ENCODE measurements at regions not wholly inside any gene's neighbourhood (a gene's known extent, or its start where the extent isn't known, plus 50 kb on each side); places are given as distances from the start of the nearest gene placed in this dataset.

- TF ChIP-seq EP300 (conservative IDR thresholded peaks at IDR 0.05; ENCODE audit: poor library complexity, severe bottlenecking) (no peak), CTCF (IDR thresholded peaks at IDR 0.05; ENCODE audit: poor library complexity, severe bottlenecking) (no peak)
Measured at GRCh38 chr6:117771403-117771802, 96.1 kb downstream of the NUS1 start.

All from neural cell (in vitro differentiated cells).